Esophagus muscularis mucosa (tissue), 4 donors: ENCODE measurements at regions not wholly inside any gene's neighbourhood (a gene's known extent, or its start where the extent isn't known, plus 50 kb on each side); places are given as distances from the start of the nearest gene placed in this dataset.

Experiments
- DNase-seq: peaks from one replicate; pipeline ENCODE4 v3.0.0-alpha.2; 2017; ENCODE audit errors: extremely low spot score
- H3K27ac ChIP-seq, 4 donors: fragments of 200-600 bp; sonication (generic); replicated peaks in 1 of 4; 1 replicate in 3 of 4; 2 replicates in 1 of 4; pipeline ENCODE4 v1.5.1; 2016 to 2019; ENCODE audit warnings: mild to moderate bottlenecking in 1 of 4
- H3K27me3 ChIP-seq, 4 donors: fragments of 200-600 bp; sonication (generic); one replicate each; pipeline versions ENCODE4 v1.5.1 to v1.6.0; 2016 to 2019
- H3K36me3 ChIP-seq, 4 donors: fragments of 200-600 bp; sonication (generic); one replicate each; pipeline ENCODE4 v1.5.1; 2016 to 2019
- H3K4me1 ChIP-seq, 4 donors: fragments of 200-600 bp; sonication (generic); one replicate each; pipeline ENCODE4 v1.5.1; 2016 to 2019
- H3K4me3 ChIP-seq, 4 donors: fragments of 200-600 bp; sonication (generic); 1 replicate in 2 of 4; 2 replicates in 2 of 4; pipeline ENCODE4 v1.5.1; 2016 to 2019; ENCODE audit warnings: mild to moderate bottlenecking in 4 of 4, moderate library complexity in 1 of 4
- H3K9me3 ChIP-seq, 4 donors: fragments of 200-600 bp; sonication (generic); 1 replicate in 3 of 4; 2 replicates in 1 of 4; pipeline ENCODE4 v1.5.1; 2016 to 2019
- CTCF ChIP-seq, 3 experiments: fragments of 200-600 bp in 2 of 3; fragments of 450-650 bp in 1 of 3; sonication (generic) in 2 of 3; IDR thresholded peaks; one replicate each; pipeline ENCODE4 v1.5.1; 2017 to 2019; ENCODE audit warnings: antibody characterized with exemption in 3 of 3, mild to moderate bottlenecking in 2 of 3, moderate library complexity in 1 of 3
- EP300 ChIP-seq: sonication (generic); formaldehyde crosslinking; IDR thresholded peaks from one replicate; pipeline ENCODE4 v1.6.1; 2017; ENCODE audit warnings: antibody characterized with exemption
- POLR2A ChIP-seq: fragments of 450-650 bp; IDR thresholded peaks from one replicate; pipeline ENCODE4 v1.6.1; 2017; ENCODE audit warnings: antibody characterized with exemption, moderate library complexity, mild to moderate bottlenecking, low read depth
- POLR2AphosphoS5 ChIP-seq, 2 donors: sonication (generic); formaldehyde crosslinking; IDR thresholded peaks; one replicate each; pipeline ENCODE4 v1.6.1; 2017; ENCODE audit warnings: antibody characterized with exemption in 2 of 2
- WGBS: methylation state at CpG from one replicate; pipeline ENCODE4 v1.1.5; 2018; 5-methylcytosine and 5-hydroxymethylcytosine counted together
- intact Hi-C: fragments of 100-400 bp; cut with DNase I; formaldehyde crosslinking; loops from one replicate; pipeline ENCODE4 v1.15.1; 2023

DNA sequence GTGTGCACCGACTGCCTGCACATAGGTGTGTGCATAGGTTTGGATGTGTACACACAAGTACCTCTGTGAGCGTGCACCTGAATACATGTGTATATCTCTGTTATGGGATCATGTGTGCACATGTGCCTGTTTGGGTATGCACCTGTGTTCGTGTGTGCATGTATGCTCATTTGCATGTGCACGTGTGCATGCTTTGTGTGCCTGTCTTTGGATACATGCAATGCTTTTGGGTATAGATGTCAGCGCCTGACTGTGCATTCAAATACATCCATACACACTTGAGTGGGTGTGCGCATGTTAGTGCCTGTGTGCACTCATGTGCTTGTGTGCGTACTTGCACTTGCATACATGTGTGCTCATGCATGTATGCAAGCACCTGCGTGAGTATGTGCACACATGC, 258.1 kb downstream of the IRX2 start:
- WGBS, result 76% methylated on average over 7 of the region's 8 CpGs
- H3K4me3 ChIP-seq, result no peak overlapping the region
- H3K36me3 ChIP-seq, result no peaks in the 10 kb centered on the region
- H3K9me3 ChIP-seq, result peaks cover 0 to 3% (median 0%) of the 10 kb centered on the region in 4 donors
- H3K27ac ChIP-seq, result no peak overlapping the region
- DNase-seq, result peak; percentile 82
- intact Hi-C loops, result no loop called here
- H3K27me3 ChIP-seq, result no peaks in the 10 kb centered on the region
- H3K4me1 ChIP-seq, result no peaks in the 10 kb centered on the region
- no peak for TF ChIP-seq POLR2A
- no peak for TF ChIP-seq EP300

GRCh38 chr5:2492476-2492875, 259.0 kb downstream of the IRX2 start:
- peak; percentile 87 for DNase-seq
- Histone ChIP-seq H3K9me3 (peaks cover 0 to 3% (median 0%) of the 10 kb centered on the region in 4 donors), H3K27ac (no peak overlapping the region), H3K36me3 (no peaks in the 10 kb centered on the region), H3K4me3 (no peak overlapping the region), H3K4me1 (no peaks in the 10 kb centered on the region), H3K27me3 (no peaks in the 10 kb centered on the region)
- TF ChIP-seq EP300 (no peak), CTCF (IDR thresholded peaks at IDR 0.05) (no peak), POLR2A (no peak), POLR2AphosphoS5 (IDR thresholded peaks at IDR 0.05) (no peak)
- 81% methylated on average over 7 of the region's 7 CpGs for WGBS
- intact Hi-C loops, result no loop called here

DNA sequence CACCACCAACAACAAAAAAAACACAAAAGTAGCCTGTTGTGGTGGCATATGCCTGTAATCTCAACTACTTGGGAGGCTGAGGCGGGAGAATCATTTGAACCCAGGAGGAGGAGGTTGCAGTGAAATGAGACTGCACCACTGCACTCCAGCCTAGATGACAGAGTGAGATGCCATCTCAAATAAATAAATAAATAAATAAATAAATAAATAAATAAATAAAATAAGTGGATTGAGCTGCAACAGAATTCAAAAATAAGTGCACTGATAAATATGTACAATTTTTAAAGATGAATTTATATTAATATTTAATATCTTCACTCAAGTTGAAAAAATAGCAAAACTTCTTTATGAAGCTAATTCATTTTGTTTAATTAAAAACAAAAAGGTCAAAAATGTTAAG, 259.6 kb downstream of the IRX2 start:
- no peak for TF ChIP-seq EP300
- no peak for TF ChIP-seq CTCF (IDR thresholded peaks at IDR 0.05)
- TF ChIP-seq POLR2A, result no peak
- TF ChIP-seq POLR2AphosphoS5 (IDR thresholded peaks at IDR 0.05), result no peak
- H3K27me3 ChIP-seq, result no peaks in the 10 kb centered on the region
- intact Hi-C loops, result no loop called here
- no peak overlapping the region for H3K4me3 ChIP-seq
- 96% methylated on average over 1 of the region's 1 CpG for WGBS
- no peak for DNase-seq
- no peaks in the 10 kb centered on the region for H3K4me1 ChIP-seq
- peaks cover 0 to 3% (median 0%) of the 10 kb centered on the region in 4 donors for H3K9me3 ChIP-seq
- H3K27ac ChIP-seq, result no peak overlapping the region
- H3K36me3 ChIP-seq, result no peaks in the 10 kb centered on the region

DNA sequence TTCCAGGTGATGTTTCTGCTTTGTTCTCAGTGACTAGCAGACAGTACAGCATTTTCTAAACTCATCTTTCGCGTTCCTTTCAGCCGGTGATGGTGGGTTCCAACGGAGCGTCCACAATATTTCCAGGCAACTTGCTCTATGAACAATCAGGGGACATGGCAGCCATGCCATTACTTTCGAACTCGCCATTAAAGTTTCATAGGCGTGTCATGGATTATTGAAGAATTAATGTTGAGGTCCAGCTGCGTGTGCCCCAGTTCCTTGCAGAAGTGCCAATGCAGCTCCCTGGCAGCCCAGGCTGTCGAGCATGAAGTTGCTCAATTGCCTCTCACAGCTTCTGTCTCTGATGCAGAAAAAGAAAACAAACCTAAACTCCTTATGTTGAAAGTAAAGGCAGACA, 262.2 kb downstream of the IRX2 start:
- TF ChIP-seq POLR2A, result no peak
- TF ChIP-seq EP300, result no peak
- TF ChIP-seq CTCF (IDR thresholded peaks at IDR 0.05), result no peak
- no peak for TF ChIP-seq POLR2AphosphoS5 (IDR thresholded peaks at IDR 0.05)
- WGBS, result 97% methylated on average over 9 of the region's 10 CpGs
- H3K4me3 ChIP-seq, result no peak overlapping the region
- H3K27ac ChIP-seq, result no peak overlapping the region
- no peaks in the 10 kb centered on the region for H3K4me1 ChIP-seq
- peak; percentile 53 for DNase-seq
- no peaks in the 10 kb centered on the region for H3K36me3 ChIP-seq
- intact Hi-C loops, result no loop called here
- no peaks in the 10 kb centered on the region for H3K27me3 ChIP-seq
- H3K9me3 ChIP-seq, result peaks cover 0 to 9% (median 0%) of the 10 kb centered on the region in 4 donors

- DNase-seq, result peak; percentile 55
- peaks cover 0 to 11% (median 0%) of the 10 kb centered on the region in 4 donors for H3K9me3 ChIP-seq
- WGBS, result 78% methylated on average over 9 of the region's 9 CpGs
- no peaks in the 10 kb centered on the region for H3K27me3 ChIP-seq
- H3K36me3 ChIP-seq, result no peaks in the 10 kb centered on the region
- no peaks in the 10 kb centered on the region for H3K4me1 ChIP-seq
- TF ChIP-seq POLR2A, result no peak
- no peak for TF ChIP-seq CTCF (IDR thresholded peaks at IDR 0.05)
- TF ChIP-seq EP300, result no peak
- TF ChIP-seq POLR2AphosphoS5 (IDR thresholded peaks at IDR 0.05), result no peak
- H3K4me3 ChIP-seq, result no peak overlapping the region
- intact Hi-C loops, result no loop called here
- no peak overlapping the region for H3K27ac ChIP-seq
These were observed 262.9 kb downstream of the IRX2 start for GRCh38 chr5:2488593-2488992.
